Stomach (tissue), 4 donors: ENCODE measurements at regions not wholly inside any gene's neighbourhood (a gene's known extent, or its start where the extent isn't known, plus 50 kb on each side); places are given as distances from the start of the nearest gene placed in this dataset.
"Not testable (repeated sequence)": the region's sequence is repeated elsewhere in the genome, so short reads cannot be mapped to it uniquely, and the experiment has no call there.

Source experiments
- POLR2A ChIP-seq, 4 donors: fragments of 450-650 bp; IDR thresholded peaks; one replicate each; pipeline ENCODE4 v1.6.1; 2016; ENCODE audit warnings: antibody characterized with exemption in 4 of 4, control low read depth in 2 of 4, mild to moderate bottlenecking in 1 of 4, moderate library complexity in 1 of 4
- POLR2AphosphoS5 ChIP-seq, 3 donors: sonication (generic); formaldehyde crosslinking; IDR thresholded peaks; one replicate each; pipeline ENCODE4 v1.6.1; 2016; ENCODE audit warnings: antibody characterized with exemption in 3 of 3
- TF ChIP-seq, protein P1 (sequence below), 7 experiments: fragments of 450-650 bp in 4 of 7; fragments of 200-600 bp in 3 of 7; sonication (generic) in 3 of 7; IDR thresholded peaks; one replicate each; pipeline ENCODE4 v1.5.1; 2016 to 2019; ENCODE audit warnings: antibody characterized with exemption in 7 of 7, control low read depth in 2 of 7, mild to moderate bottlenecking in 1 of 7

DNA sequence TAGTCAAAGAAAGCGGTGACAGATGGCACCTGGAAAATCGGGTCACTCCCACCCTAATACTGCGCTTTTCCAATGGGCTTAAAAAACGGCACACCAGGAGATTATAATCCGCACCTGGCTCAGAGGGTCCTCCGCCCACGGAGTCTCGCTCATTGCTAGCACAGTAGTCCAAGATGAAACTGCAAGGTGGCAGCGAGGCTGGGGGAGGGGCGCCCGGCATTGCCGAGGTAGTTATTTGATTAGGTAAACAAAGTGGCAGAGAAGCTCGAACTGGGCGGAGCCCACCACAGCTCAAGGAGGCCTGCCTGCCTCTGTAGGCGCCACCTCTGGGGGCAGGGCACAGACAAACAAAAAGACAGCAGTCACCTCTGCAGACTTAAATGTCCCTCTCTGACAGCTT is 521.1 kb downstream of the ETNK1 start:
- TF ChIP-seq, protein P1, sequence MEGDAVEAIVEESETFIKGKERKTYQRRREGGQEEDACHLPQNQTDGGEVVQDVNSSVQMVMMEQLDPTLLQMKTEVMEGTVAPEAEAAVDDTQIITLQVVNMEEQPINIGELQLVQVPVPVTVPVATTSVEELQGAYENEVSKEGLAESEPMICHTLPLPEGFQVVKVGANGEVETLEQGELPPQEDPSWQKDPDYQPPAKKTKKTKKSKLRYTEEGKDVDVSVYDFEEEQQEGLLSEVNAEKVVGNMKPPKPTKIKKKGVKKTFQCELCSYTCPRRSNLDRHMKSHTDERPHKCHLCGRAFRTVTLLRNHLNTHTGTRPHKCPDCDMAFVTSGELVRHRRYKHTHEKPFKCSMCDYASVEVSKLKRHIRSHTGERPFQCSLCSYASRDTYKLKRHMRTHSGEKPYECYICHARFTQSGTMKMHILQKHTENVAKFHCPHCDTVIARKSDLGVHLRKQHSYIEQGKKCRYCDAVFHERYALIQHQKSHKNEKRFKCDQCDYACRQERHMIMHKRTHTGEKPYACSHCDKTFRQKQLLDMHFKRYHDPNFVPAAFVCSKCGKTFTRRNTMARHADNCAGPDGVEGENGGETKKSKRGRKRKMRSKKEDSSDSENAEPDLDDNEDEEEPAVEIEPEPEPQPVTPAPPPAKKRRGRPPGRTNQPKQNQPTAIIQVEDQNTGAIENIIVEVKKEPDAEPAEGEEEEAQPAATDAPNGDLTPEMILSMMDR (IDR thresholded peaks at IDR 0.05), result not testable (repeated sequence)
- TF ChIP-seq POLR2A, POLR2AphosphoS5 (IDR thresholded peaks at IDR 0.05): not testable (repeated sequence)
